OCI-LY1 (cell line): ENCODE measurements at regions not wholly inside any gene's neighbourhood (a gene's known extent, or its start where the extent isn't known, plus 50 kb on each side); places are given as distances from the start of the nearest gene placed in this dataset.

Experiments
- H2AFZ ChIP-seq: fragments of 200-600 bp; sonication (generic), shearing (Covaris generic); 2 replicates; pipeline ENCODE4 v1.6.0; 2014; ENCODE audit warnings: antibody characterized with exemption, mild to moderate bottlenecking, low read length
- H3F3A ChIP-seq: fragments of 200-600 bp; sonication (generic), shearing (Covaris generic); 2 replicates; pipeline ENCODE4 v1.6.0; 2014; ENCODE audit warnings: mild to moderate bottlenecking, antibody characterized with exemption, low read length, moderate library complexity; ENCODE audit not compliant: insufficient read depth
- H3K27ac ChIP-seq: fragments of 200-600 bp; sonication (generic); 2 replicates; pipeline ENCODE4 v1.5.1; 2014; ENCODE audit warnings: low read length, mixed run types, mild to moderate bottlenecking, low read depth; ENCODE audit not compliant: poor library complexity, severe bottlenecking
- H3K27me3 ChIP-seq: fragments of 200-600 bp; sonication (generic); 2 replicates; pipeline ENCODE4 v1.6.0; 2014; ENCODE audit warnings: antibody characterized with exemption, mild to moderate bottlenecking, low read length, moderate library complexity; ENCODE audit not compliant: insufficient read depth
- H3K36me3 ChIP-seq: fragments of 200-600 bp; sonication (generic); 2 replicates; pipeline ENCODE4 v1.6.1; 2014; ENCODE audit warnings: mild to moderate bottlenecking, antibody characterized with exemption, low read length, moderate library complexity, mixed read lengths; ENCODE audit not compliant: insufficient read depth
- H3K4me1 ChIP-seq: fragments of 200-600 bp; sonication (generic); 2 replicates; pipeline ENCODE4 v1.5.1; 2014; ENCODE audit warnings: mild to moderate bottlenecking, low read length, moderate library complexity; ENCODE audit not compliant: insufficient read depth, severe bottlenecking
- H3K4me2 ChIP-seq: fragments of 200-600 bp; sonication (generic), shearing (Covaris generic); 2 replicates; pipeline ENCODE4 v1.6.1; 2014; ENCODE audit warnings: low read length
- H3K4me3 ChIP-seq: fragments of 200-600 bp; sonication (generic); 2 replicates; pipeline ENCODE4 v1.5.1; 2014; ENCODE audit warnings: low read length, low read depth, mild to moderate bottlenecking, mixed read lengths; ENCODE audit not compliant: poor library complexity, severe bottlenecking
- H3K79me2 ChIP-seq: fragments of 200-600 bp; shearing (Covaris generic); 2 replicates; pipeline ENCODE4 v1.6.1; 2016; ENCODE audit warnings: mixed run types, low read length, mixed read lengths; ENCODE audit not compliant: insufficient read depth
- H3K9ac ChIP-seq: fragments of 200-600 bp; sonication (generic), shearing (Covaris generic); 2 replicates; pipeline ENCODE4 v1.6.1; 2014; ENCODE audit warnings: mild to moderate bottlenecking, low read length, mixed read lengths
- H3K9me2 ChIP-seq: fragments of 200-600 bp; sonication (generic), shearing (Covaris generic); 2 replicates; pipeline ENCODE4 v1.6.1; 2014; ENCODE audit warnings: low read depth, mild to moderate bottlenecking, low read length, mixed read lengths
- H3K9me3 ChIP-seq: fragments of 200-600 bp; shearing (Covaris generic); 2 replicates; pipeline ENCODE4 v1.6.1; 2014; ENCODE audit warnings: low read length, mixed read lengths
- H4K20me1 ChIP-seq: fragments of 200-600 bp; sonication (generic), shearing (Covaris generic); 2 replicates; pipeline ENCODE4 v1.6.0; 2016; ENCODE audit warnings: mild to moderate bottlenecking, low read length; ENCODE audit not compliant: insufficient read depth
- CTCF ChIP-seq: fragments of 200-600 bp; sonication (generic), shearing (Covaris generic); IDR thresholded peaks from 2 replicates; pipeline ENCODE4 v1.5.1; 2017; ENCODE audit warnings: mild to moderate bottlenecking, antibody characterized with exemption, low read length, moderate library complexity, mixed read lengths
- EZH2 ChIP-seq: fragments of 200-600 bp; sonication (generic), shearing (Covaris generic); IDR thresholded peaks from 2 replicates; pipeline ENCODE4 v1.8.0; 2017; ENCODE audit warnings: borderline replicate concordance, mixed run types, mild to moderate bottlenecking, antibody characterized with exemption, low read length, moderate library complexity, mixed read lengths

DNA sequence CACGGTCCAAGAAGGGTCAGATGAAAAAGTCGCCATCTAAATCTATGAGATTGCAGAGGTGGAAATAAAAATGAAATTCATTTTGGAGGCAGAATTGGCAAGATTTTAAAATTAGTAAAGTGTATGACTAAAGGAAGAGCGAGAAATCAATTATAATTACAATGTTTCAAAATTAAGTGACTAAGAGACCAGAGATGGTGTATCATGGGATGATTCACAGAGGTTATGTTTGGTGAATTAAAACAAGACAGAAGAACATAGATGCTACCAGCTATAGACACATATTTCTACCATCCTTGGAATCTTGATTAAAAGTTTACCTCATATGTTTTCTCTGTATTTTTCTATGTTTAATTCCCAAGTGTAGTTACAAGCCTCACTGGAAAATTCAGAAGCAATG, 308.9 kb upstream of the DNAJC19 start:
- Histone ChIP-seq H4K20me1 (no peaks in the 10 kb centered on the region), H3K27me3 (0 out of 2 replicates have a peak, but pooled peaks cover 4% of the 10 kb centered on the region), H3K79me2 (no peaks in the 10 kb centered on the region), H3K4me1 (no peaks in the 10 kb centered on the region), H3K4me3 (no peak overlapping the region), H3F3A (no peaks in the 10 kb centered on the region), H3K27ac (no peak overlapping the region), H3K9me2 (no peaks in the 10 kb centered on the region), H3K4me2 (no peak overlapping the region), H3K36me3 (no peaks in the 10 kb centered on the region), H2AFZ (no peak overlapping the region), H3K9ac (no peak overlapping the region), H3K9me3 (no peaks in the 10 kb centered on the region)
- TF ChIP-seq CTCF (no peak), EZH2 (no peak)

GRCh38 chr3:181292984-181293383, 303.4 kb upstream of the DNAJC19 start:
- Histone ChIP-seq H3K4me2 (no peak overlapping the region), H3K4me1 (no peaks in the 10 kb centered on the region), H3K4me3 (no peak overlapping the region), H2AFZ (no peak overlapping the region), H3K9me3 (no peaks in the 10 kb centered on the region), H3K27me3 (no peaks in the 10 kb centered on the region), H4K20me1 (no peaks in the 10 kb centered on the region), H3K36me3 (no peaks in the 10 kb centered on the region), H3K9ac (no peak overlapping the region), H3K27ac (no peak overlapping the region), H3F3A (no peaks in the 10 kb centered on the region), H3K9me2 (no peaks in the 10 kb centered on the region), H3K79me2 (no peaks in the 10 kb centered on the region)
- TF ChIP-seq CTCF (no peak), EZH2 (no peak)

DNA sequence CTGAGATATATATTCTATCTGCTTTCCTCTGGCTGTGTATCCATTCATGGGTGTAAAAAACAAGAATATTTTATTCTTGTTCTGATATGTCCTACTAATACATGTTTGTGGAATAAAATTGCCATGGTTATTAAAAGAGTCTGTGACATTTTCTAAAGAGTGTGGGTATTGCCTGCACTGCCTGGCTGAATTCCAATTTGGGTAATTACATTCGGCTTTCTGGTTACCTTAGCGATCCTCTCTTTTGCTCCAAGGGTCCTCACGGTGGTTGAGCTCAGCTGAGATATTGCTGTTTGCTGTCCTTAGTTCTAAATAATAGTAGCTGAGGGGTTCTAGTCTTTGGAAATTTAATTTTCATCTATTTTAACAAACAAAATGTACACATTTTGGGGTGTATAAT, 301.4 kb upstream of the DNAJC19 start:
- H3K27ac ChIP-seq: no peak overlapping the region
- H3F3A ChIP-seq: no peaks in the 10 kb centered on the region
- H3K4me1 ChIP-seq: no peaks in the 10 kb centered on the region
- no peak overlapping the region for H2AFZ ChIP-seq
- TF ChIP-seq EZH2: no peak
- no peak for TF ChIP-seq CTCF
- no peak overlapping the region for H3K9ac ChIP-seq
- no peaks in the 10 kb centered on the region for H4K20me1 ChIP-seq
- H3K4me2 ChIP-seq: no peak overlapping the region
- H3K9me3 ChIP-seq: no peaks in the 10 kb centered on the region
- H3K27me3 ChIP-seq: no peaks in the 10 kb centered on the region
- no peak overlapping the region for H3K4me3 ChIP-seq
- H3K9me2 ChIP-seq: no peaks in the 10 kb centered on the region
- H3K36me3 ChIP-seq: no peaks in the 10 kb centered on the region
- H3K79me2 ChIP-seq: no peaks in the 10 kb centered on the region
